H1 (cell line): ENCODE measurements at regions not wholly inside any gene's neighbourhood (a gene's known extent, or its start where the extent isn't known, plus 50 kb on each side); places are given as distances from the start of the nearest gene placed in this dataset.
A peak's percentile ranks its signal among the peaks of the same experiment; 100 is the strongest.

Experiments used
- CTCF ChIA-PET: fragments of 300-600 bp; sonication (Branson Sonifier 250); formaldehyde crosslinking; loops from one replicate; lab custom pipeline; 2021; ENCODE audit not compliant: partially characterized antibody; lab: Charles Lee
- POLR2A ChIA-PET: fragments of 300-600 bp; sonication (Branson Sonifier 250); formaldehyde crosslinking; loops from one replicate; lab custom pipeline; 2021; ENCODE audit warnings: inconsistent platforms; ENCODE audit not compliant: partially characterized antibody; lab: Charles Lee
- DNase-seq, 2 experiments: peaks; one replicate each; pipeline versions ENCODE4 v3.0.0 to v3.0.0-alpha.2; 2010 to 2022; ENCODE audit warnings: low spot score in 2 of 2, low read depth in 1 of 2, mixed read lengths in 1 of 2
- FAIRE-seq: peaks from 2 replicates; lab custom pipeline; 2011; peaks lifted over from hg19 to GRCh38; lab: Jason Lieb, UNC
- H2AFZ ChIP-seq: 2 replicates; pipeline ENCODE4 v1.8.1; 2012; ENCODE audit warnings: low read length, inconsistent platforms
- H2AK5ac ChIP-seq: 2 replicates; pipeline ENCODE4 v1.6.1; 2013; ENCODE audit warnings: low read depth, low read length
- H2BK120ac ChIP-seq: replicated peaks from 2 replicates; pipeline ENCODE3; 2013; ENCODE audit warnings: low read depth, low read length, inconsistent platforms
- H2BK12ac ChIP-seq: 2 replicates; pipeline ENCODE4 v1.6.1; 2013; ENCODE audit warnings: low read depth, low read length
- H2BK15ac ChIP-seq: 2 replicates; pipeline ENCODE4 v1.6.1; 2013; ENCODE audit warnings: low read length
- H2BK20ac ChIP-seq: 2 replicates; pipeline ENCODE4 v1.6.1; 2013; ENCODE audit warnings: low read length
- H2BK5ac ChIP-seq: 2 replicates; pipeline ENCODE4 v1.6.1; 2013; ENCODE audit warnings: low read depth, low read length
- H3K14ac ChIP-seq: 2 replicates; pipeline ENCODE4 v1.6.1; 2013; ENCODE audit warnings: inconsistent platforms; ENCODE audit not compliant: insufficient read length
- H3K18ac ChIP-seq: 2 replicates; pipeline ENCODE4 v1.6.1; 2013; ENCODE audit warnings: low read length; ENCODE audit errors: extremely low read depth
- H3K23ac ChIP-seq: 2 replicates; pipeline ENCODE4 v1.6.1; 2013; ENCODE audit warnings: inconsistent platforms; ENCODE audit not compliant: insufficient read length
- H3K23me2 ChIP-seq: 2 replicates; pipeline ENCODE4 v1.6.1; 2013; ENCODE audit warnings: low read depth, low read length
- H3K27ac ChIP-seq: 2 replicates; pipeline ENCODE4 v1.6.1; 2011; ENCODE audit warnings: low read depth, low read length, inconsistent platforms
- H3K27me3 ChIP-seq, 4 experiments: replicated peaks in 1 of 4; 1 replicate in 1 of 4; 2 replicates in 3 of 4; pipeline versions ENCODE4 v1.6.1 to v1.8.1; 2011 to 2013; ENCODE audit warnings: low read length in 3 of 4, mild to moderate bottlenecking in 3 of 4, inconsistent platforms in 2 of 4, mixed read lengths in 2 of 4, moderate library complexity in 1 of 4; ENCODE audit not compliant: control insufficient read depth in 3 of 4, insufficient read depth in 3 of 4; ENCODE audit errors: extremely low read depth in 1 of 4
- H3K36me3 ChIP-seq, 4 experiments: 2 replicates each; pipeline versions ENCODE4 v1.6.1 to v1.8.1; 2011 to 2013; ENCODE audit warnings: mild to moderate bottlenecking in 4 of 4, low read length in 3 of 4, moderate library complexity in 2 of 4, control low read depth in 1 of 4, inconsistent platforms in 1 of 4; ENCODE audit not compliant: insufficient read depth in 4 of 4, control insufficient read depth in 2 of 4
- H3K4ac ChIP-seq: replicated peaks from 2 replicates; pipeline ENCODE3; 2013; ENCODE audit warnings: low read length, low read depth, mixed read lengths, inconsistent platforms; ENCODE audit not compliant: insufficient read length
- H3K4me1 ChIP-seq, 4 experiments: replicated peaks in 1 of 4; 1 replicate in 1 of 4; 2 replicates in 3 of 4; pipeline versions ENCODE4 v1.6.1 to v1.8.1; 2011 to 2013; ENCODE audit warnings: low read length in 3 of 4, inconsistent platforms in 2 of 4, mixed read lengths in 1 of 4; ENCODE audit not compliant: insufficient read depth in 4 of 4, control insufficient read depth in 3 of 4
- H3K4me2 ChIP-seq, 2 experiments: 2 replicates each; pipeline versions ENCODE4 v1.6.1 to v1.8.1; 2011 to 2013; ENCODE audit warnings: low read depth in 2 of 2, low read length in 2 of 2, control low read depth in 1 of 2, inconsistent platforms in 1 of 2, mild to moderate bottlenecking in 1 of 2; ENCODE audit not compliant: insufficient read depth in 1 of 2
- H3K4me3 ChIP-seq, 4 experiments: fragments of 200-600, 300-600 bp in 1 of 4; sonication (generic), shearing (Covaris generic), sonication (Bioruptor Twin) in 1 of 4; 2 replicates each; pipeline versions ENCODE4 v1.5.1 to v1.8.1; 2011 to 2016; ENCODE audit warnings: low read length in 4 of 4, low read depth in 3 of 4, control low read depth in 2 of 4, inconsistent platforms in 2 of 4, mild to moderate bottlenecking in 2 of 4, mixed read lengths in 1 of 4, moderate library complexity in 1 of 4; ENCODE audit not compliant: insufficient read depth in 2 of 4; ENCODE audit errors: extremely low read depth in 1 of 4
- H3K56ac ChIP-seq: replicated peaks from 2 replicates; pipeline ENCODE3; 2013; ENCODE audit warnings: low read depth, mild to moderate bottlenecking, mixed read lengths, low read length, inconsistent platforms; ENCODE audit not compliant: insufficient read length
- H3K79me1 ChIP-seq: 2 replicates; pipeline ENCODE4 v1.6.1; 2013; ENCODE audit warnings: low read depth, low read length, control low read depth
- H3K79me2 ChIP-seq, 2 experiments: 2 replicates each; pipeline versions ENCODE4 v1.6.1 to v1.8.1; 2012 to 2013; ENCODE audit warnings: low read length in 2 of 2, mild to moderate bottlenecking in 2 of 2, inconsistent platforms in 1 of 2; ENCODE audit not compliant: insufficient read depth in 2 of 2, control insufficient read depth in 1 of 2
- H3K9ac ChIP-seq, 4 experiments: replicated peaks in 1 of 4; 1 replicate in 1 of 4; 2 replicates in 3 of 4; pipeline versions ENCODE4 v1.6.1 to v1.8.1; 2011 to 2013; ENCODE audit warnings: low read depth in 3 of 4, low read length in 3 of 4, control low read depth in 2 of 4, mild to moderate bottlenecking in 2 of 4, moderate library complexity in 2 of 4, inconsistent platforms in 1 of 4; ENCODE audit errors: extremely low read depth in 1 of 4
- H3K9me3 ChIP-seq, 2 experiments: 2 replicates each; pipeline versions ENCODE4 v1.6.1 to v1.8.1; 2012 to 2013; ENCODE audit warnings: mild to moderate bottlenecking in 2 of 2, moderate library complexity in 2 of 2, control low read depth in 1 of 2, inconsistent platforms in 1 of 2, low read depth in 1 of 2, low read length in 1 of 2, mixed read lengths in 1 of 2; ENCODE audit not compliant: insufficient read depth in 2 of 2
- H4K20me1 ChIP-seq, 2 experiments: replicated peaks in 1 of 2; 2 replicates each; pipeline versions ENCODE3 to v1.8.1; 2011 to 2013; ENCODE audit warnings: inconsistent platforms in 2 of 2, low read length in 2 of 2, mild to moderate bottlenecking in 1 of 2; ENCODE audit not compliant: insufficient read depth in 2 of 2, control insufficient read depth in 1 of 2
- H4K5ac ChIP-seq: 2 replicates; pipeline ENCODE4 v1.6.1; 2013; ENCODE audit warnings: low read length, low read depth, mixed read lengths, inconsistent platforms; ENCODE audit not compliant: insufficient read length
- H4K8ac ChIP-seq: 2 replicates; pipeline ENCODE4 v1.8.0; 2013; ENCODE audit warnings: mild to moderate bottlenecking, moderate library complexity, low read length, inconsistent platforms; ENCODE audit not compliant: insufficient read depth; ENCODE audit errors: extremely low read depth
- H4K91ac ChIP-seq: replicated peaks from 2 replicates; pipeline ENCODE3; 2013; ENCODE audit warnings: low read length, mixed read lengths, inconsistent platforms; ENCODE audit not compliant: insufficient read length
- BACH1 ChIP-seq: IDR thresholded peaks from 2 replicates; pipeline ENCODE4 v1.6.1; 2012; ENCODE audit warnings: low read length, improper control_type of control experiment
- CTCF ChIP-seq, 3 experiments: IDR thresholded peaks; 1 replicate in 2 of 3; 2 replicates in 1 of 3; pipeline versions ENCODE4 v1.5.1 to v1.6.1; 2011; ENCODE audit warnings: low read length in 3 of 3, mild to moderate bottlenecking in 3 of 3, inconsistent platforms in 2 of 3, low read depth in 1 of 3, moderate library complexity in 1 of 3; ENCODE audit not compliant: insufficient read depth in 1 of 3; ENCODE audit errors: control extremely low read depth in 1 of 3
- EP300 ChIP-seq, 2 experiments: IDR thresholded peaks; 1 replicate in 1 of 2; 2 replicates in 1 of 2; pipeline ENCODE4 v1.6.1; 2011 to 2012; ENCODE audit warnings: low read depth in 2 of 2, low read length in 2 of 2, mild to moderate bottlenecking in 2 of 2, borderline replicate concordance in 1 of 2, inconsistent platforms in 1 of 2, moderate library complexity in 1 of 2
- MAFK ChIP-seq: IDR thresholded peaks from 2 replicates; pipeline ENCODE4 v1.6.1; 2012; ENCODE audit warnings: low read depth, mild to moderate bottlenecking, improper control_type of control experiment, low read length
- NRF1 ChIP-seq: IDR thresholded peaks from 2 replicates; pipeline ENCODE4 v1.6.1; 2011; ENCODE audit warnings: mild to moderate bottlenecking, low read depth, low read length, improper control_type of control experiment
- RAD21 ChIP-seq, 2 experiments: IDR thresholded peaks in 1 of 2; conservative IDR thresholded peaks in 1 of 2; 2 replicates each; pipeline ENCODE4 v1.6.1; 2011; ENCODE audit warnings: low read depth in 2 of 2, low read length in 2 of 2, improper control_type of control experiment in 1 of 2, inconsistent platforms in 1 of 2, mild to moderate bottlenecking in 1 of 2, moderate library complexity in 1 of 2
- SP1 ChIP-seq: IDR thresholded peaks from 2 replicates; pipeline ENCODE4 v1.6.1; 2011; ENCODE audit warnings: low read depth, low read length
- TCF12 ChIP-seq: IDR thresholded peaks from 2 replicates; pipeline ENCODE4 v1.6.1; 2011; ENCODE audit warnings: low read depth, mild to moderate bottlenecking, low read length
- TEAD4 ChIP-seq: IDR thresholded peaks from 2 replicates; pipeline ENCODE4 v1.6.1; 2012; ENCODE audit warnings: low read depth, low read length, inconsistent platforms, mixed read lengths
- WGBS, 2 experiments: shearing (Covaris generic) in 1 of 2; methylation state at CpG; one replicate each; pipeline versions ENCODE4 v1.1.6 to v1.1.7; 2013 to 2015; ENCODE audit warnings: low lambda C conversion rate in 2 of 2, mixed read lengths in 2 of 2, inconsistent platforms in 1 of 2, low coverage in 1 of 2, missing lambda C conversion rate in 1 of 2; ENCODE audit not compliant: insufficient replicate concordance in 2 of 2, insufficient coverage in 1 of 2, insufficient read length in 1 of 2; ENCODE audit errors: extremely low coverage in 1 of 2, missing lambda C conversion rate in 1 of 2; 5-methylcytosine and 5-hydroxymethylcytosine counted together

- FAIRE-seq (no peak), DNase-seq (no peak)
- H2BK12ac ChIP-seq, result no peak overlapping the region
- H3K79me1 ChIP-seq, result no peaks in the 10 kb centered on the region
- no peaks in the 10 kb centered on the region for H3K9me3 ChIP-seq
- no peak overlapping the region for H4K5ac ChIP-seq
- H3K4me3 ChIP-seq, result no peak overlapping the region
- CTCF ChIA-PET, result interaction anchor here (0.8 to 1.1 kb wide), 2 partner anchors 47 to 221 kb away, joined by 3 read pairs; no protein-coding TSS in a partner anchor
- H2BK20ac ChIP-seq, result no peak overlapping the region
- H3K14ac ChIP-seq, result no peak overlapping the region
- no peaks in the 10 kb centered on the region for H3K23me2 ChIP-seq
- POLR2A ChIA-PET, result no interaction called here
- H3K4ac ChIP-seq, result no peak overlapping the region
- no peak overlapping the region for H3K18ac ChIP-seq
- H4K8ac ChIP-seq, result no peak overlapping the region
- H2BK15ac ChIP-seq, result no peak overlapping the region
- no peaks in the 10 kb centered on the region for H3K36me3 ChIP-seq
- H3K4me2 ChIP-seq, result no peak overlapping the region
- 78% methylated on average over 2 of the region's 2 CpGs; no CpG with 5 or more reads in 1 of the 2 experiments for WGBS, 2 experiments
- H2BK120ac ChIP-seq, result no peak overlapping the region
- no peak overlapping the region for H3K23ac ChIP-seq
- H3K56ac ChIP-seq, result no peak overlapping the region
- H2AK5ac ChIP-seq, result no peak overlapping the region
- H3K79me2 ChIP-seq, result no peaks in the 10 kb centered on the region
- H2BK5ac ChIP-seq, result no peak overlapping the region
- H3K27me3 ChIP-seq, result no peaks in the 10 kb centered on the region
- H4K20me1 ChIP-seq, result no peaks in the 10 kb centered on the region
- TF ChIP-seq SP1 (no peak), NRF1 (no peak), TEAD4 (peak; percentile 21; the same call in 1 of the 2 replicates), MAFK (peak; percentile 62; the same call in 1 of the 2 replicates), CTCF (IDR thresholded peaks at IDR 0.05; ENCODE audit: control extremely low read depth in 1 of 3, insufficient read depth in 1 of 3, low read depth in 1 of 3, low read length in 3 of 3) (peak; percentile 32 to 37 (median 36)), BACH1 (peak; percentile 76), RAD21 (IDR thresholded peaks at IDR 0.05 in 1 of 2, conservative IDR thresholded peaks at IDR 0.05 in 1 of 2; ENCODE audit: low read depth in 2 of 2, low read length in 2 of 2) (peak; percentile 43 to 57), TCF12 (no peak), EP300 (IDR thresholded peaks at IDR 0.05; ENCODE audit: borderline replicate concordance in 1 of 2, low read depth in 2 of 2, low read length in 2 of 2) (no peak)
- H3K9ac ChIP-seq, result no peak overlapping the region
- no peaks in the 10 kb centered on the region for H3K4me1 ChIP-seq
- H2AFZ ChIP-seq, result no peak overlapping the region
- H4K91ac ChIP-seq, result no peak overlapping the region
- no peak overlapping the region for H3K27ac ChIP-seq
These were observed 186.3 kb downstream of the EN1 start for GRCh38 chr2:118661179-118661578.
